GM06990 (cell line): ENCODE measurements at regions not wholly inside any gene's neighbourhood (a gene's known extent, or its start where the extent isn't known, plus 50 kb on each side); places are given as distances from the start of the nearest gene placed in this dataset.

Source experiments
- DNase-seq: peaks from one replicate; pipeline ENCODE4 v3.0.0-alpha.2; 2011; ENCODE audit not compliant: insufficient read length; ENCODE audit errors: extremely low read depth
- H3K27me3 ChIP-seq: replicated peaks from 2 replicates; pipeline ENCODE4 v1.6.0; 2011; ENCODE audit warnings: low read length; ENCODE audit not compliant: control insufficient read depth, insufficient read depth
- H3K36me3 ChIP-seq: 2 replicates; pipeline ENCODE4 v1.5.1; 2011; ENCODE audit warnings: low read length; ENCODE audit not compliant: control insufficient read depth, insufficient read depth
- H3K4me3 ChIP-seq: replicated peaks from 2 replicates; pipeline ENCODE4 v1.5.1; 2011; ENCODE audit warnings: low read depth, mild to moderate bottlenecking, control low read depth, low read length
- CTCF ChIP-seq: IDR thresholded peaks from 2 replicates; pipeline ENCODE4 v1.5.1; 2011; ENCODE audit warnings: low read length, control low read depth, mild to moderate bottlenecking, inconsistent platforms; ENCODE audit not compliant: insufficient read depth, poor library complexity, severe bottlenecking

- Histone ChIP-seq H3K36me3 (no peaks in the 10 kb centered on the region), H3K4me3 (no peak overlapping the region), H3K27me3 (no peaks in the 10 kb centered on the region)
- no peak for TF ChIP-seq CTCF
- DNase-seq = no peak
Observed at GRCh38 chr5:162882629-162883028, 554.8 kb upstream of the CCNG1 start.

DNA sequence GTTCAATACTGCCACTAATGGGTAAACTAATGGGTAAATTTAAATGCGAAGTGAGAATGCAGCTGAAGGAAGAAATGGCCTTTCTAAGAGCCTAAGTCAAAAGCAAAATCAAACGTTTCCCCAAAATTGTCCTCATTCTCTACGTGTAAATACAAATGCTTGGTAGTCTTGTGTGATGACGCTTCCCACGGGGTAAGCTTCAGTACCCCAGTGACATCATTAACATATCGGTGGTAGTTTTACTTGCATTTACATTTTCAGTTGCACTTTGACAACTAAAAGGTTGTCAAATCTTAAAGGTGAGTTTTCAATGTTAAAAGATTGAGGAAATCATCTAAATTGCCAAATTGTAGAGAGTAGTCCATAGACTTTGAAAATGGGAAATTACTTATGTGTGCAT is 550.7 kb upstream of the CCNG1 start:
- Histone ChIP-seq H3K4me3 (no peak overlapping the region), H3K27me3 (no peaks in the 10 kb centered on the region), H3K36me3 (no peaks in the 10 kb centered on the region)
- no peak for TF ChIP-seq CTCF
- DNase-seq = no peak

GRCh38 chr5:162888268-162888667 is 549.1 kb upstream of the CCNG1 start:
- Histone ChIP-seq H3K27me3 (no peaks in the 10 kb centered on the region), H3K36me3 (no peaks in the 10 kb centered on the region), H3K4me3 (no peak overlapping the region)
- DNase-seq = no peak
- TF ChIP-seq CTCF = no peak

DNA sequence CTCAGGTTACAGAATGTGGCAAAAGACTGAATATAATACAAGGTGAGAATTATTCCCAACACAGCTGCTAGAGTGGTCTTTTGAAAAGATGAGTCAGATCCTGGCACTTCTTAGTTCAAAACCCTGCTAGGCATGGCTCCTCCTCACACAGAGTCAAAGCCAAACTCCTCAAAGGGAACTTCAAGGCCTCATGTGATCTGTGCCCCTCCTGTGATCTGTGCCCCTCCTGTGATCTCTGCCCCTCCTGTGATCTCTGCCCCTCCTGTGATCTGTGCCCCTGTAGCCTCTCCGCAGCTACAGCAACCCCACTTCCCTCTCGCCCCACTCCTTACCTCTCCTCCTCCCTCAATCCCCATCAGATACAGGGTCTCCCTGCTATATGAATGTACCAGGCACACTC is 525.5 kb upstream of the CCNG1 start:
- H3K36me3 ChIP-seq = no peaks in the 10 kb centered on the region
- no peak overlapping the region for H3K4me3 ChIP-seq
- no peak for TF ChIP-seq CTCF
- H3K27me3 ChIP-seq = no peaks in the 10 kb centered on the region
- no peak for DNase-seq

DNA sequence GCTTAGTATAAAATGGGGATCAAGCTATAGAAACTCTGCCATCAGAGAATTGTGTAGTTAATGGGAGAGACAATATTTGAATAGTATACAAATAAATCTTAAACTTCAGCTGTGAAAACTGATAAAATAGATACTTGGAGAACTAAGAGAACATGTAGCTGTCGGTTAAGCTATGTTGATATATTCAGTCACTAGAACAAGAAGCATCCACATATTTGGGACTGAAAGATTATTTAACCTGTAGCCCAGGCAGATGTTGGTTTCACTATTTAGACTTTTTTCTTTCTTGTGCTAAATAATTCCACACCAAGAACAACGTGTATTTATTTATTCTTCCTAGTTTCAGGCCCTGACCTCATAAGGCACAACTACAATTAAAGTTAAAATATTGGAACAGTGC is 521.0 kb upstream of the CCNG1 start:
- TF ChIP-seq CTCF = no peak
- no peak overlapping the region for H3K4me3 ChIP-seq
- DNase-seq = no peak
- no peaks in the 10 kb centered on the region for H3K27me3 ChIP-seq
- no peaks in the 10 kb centered on the region for H3K36me3 ChIP-seq

GRCh38 chr5:162929104-162929503 is 508.3 kb upstream of the CCNG1 start:
- no peak for TF ChIP-seq CTCF
- no peak for DNase-seq
- no peak overlapping the region for H3K4me3 ChIP-seq
- H3K36me3 ChIP-seq = no peaks in the 10 kb centered on the region
- H3K27me3 ChIP-seq = no peaks in the 10 kb centered on the region
